ENCODE measurements at regions not wholly inside any gene's neighbourhood (a gene's known extent, or its start where the extent isn't known, plus 50 kb on each side); places are given as distances from the start of the nearest gene placed in this dataset.

DNA sequence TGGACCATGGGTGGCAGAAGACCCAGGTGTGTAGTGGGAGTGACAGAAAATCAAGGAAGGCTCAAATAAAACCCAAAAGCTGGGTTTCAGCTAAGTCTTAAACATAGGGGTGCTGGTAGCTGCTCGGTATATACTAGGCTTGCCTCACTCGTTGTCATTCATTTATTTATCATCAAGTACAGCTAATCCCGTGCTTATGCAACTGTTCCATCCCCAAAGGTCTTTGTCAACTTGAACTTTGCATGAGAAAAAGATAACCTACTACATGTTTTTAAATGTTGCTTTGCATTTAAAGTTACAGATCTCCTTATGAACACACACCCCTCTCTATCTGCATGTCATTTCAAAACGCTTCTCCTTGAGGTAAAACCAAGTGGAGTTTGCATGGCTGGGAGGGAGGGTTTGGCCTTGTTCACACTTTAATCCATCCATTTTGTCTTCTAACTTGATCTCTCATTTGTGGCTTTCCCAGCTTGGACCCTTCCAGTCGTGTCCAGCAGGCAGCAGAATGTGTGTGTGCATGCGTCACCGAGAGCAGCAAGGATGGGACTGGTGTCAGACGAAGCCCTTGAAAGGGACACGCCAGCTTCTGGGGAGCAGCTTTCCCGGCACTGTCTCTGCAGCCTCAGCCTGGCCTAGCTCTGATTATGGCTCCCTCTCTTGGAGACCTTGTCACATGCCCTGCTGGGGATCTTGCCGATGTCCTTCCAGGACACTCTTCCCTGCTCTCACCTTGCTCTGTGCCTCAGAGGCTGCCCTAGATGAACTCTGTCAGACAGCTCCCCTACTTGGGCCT is 133.5 kb downstream of the GADD45G start:
- no peak overlapping the region; the same call in 1 of the 2 replicates for H2BK12ac ChIP-seq (ENCODE audit: low read depth, low read length)
- H3K27me3 ChIP-seq (replicated peaks in 1 of 4; ENCODE audit: control insufficient read depth in 3 of 4, extremely low read depth in 1 of 4, insufficient read depth in 3 of 4, low read length in 3 of 4), result 0 out of 7 replicates have a peak, but pooled peaks cover 0 to 2% (median 0%) of the 10 kb centered on the region in 4 experiments
- H3K9ac ChIP-seq (replicated peaks in 1 of 4; ENCODE audit: extremely low read depth in 1 of 4, low read depth in 3 of 4, low read length in 3 of 4), result no peak overlapping the region
- H3K4ac ChIP-seq (replicated peaks; ENCODE audit: insufficient read length, low read depth, low read length), result no peak overlapping the region
- H3K14ac ChIP-seq (ENCODE audit: insufficient read length), result no peak overlapping the region
- no peak overlapping the region for H2AFZ ChIP-seq (ENCODE audit: low read length)
- peaks cover 0 to 7% (median 0%) of the 10 kb centered on the region in 4 experiments; a peak in 5 of 7 replicates for H3K4me1 ChIP-seq (replicated peaks in 1 of 4; ENCODE audit: control insufficient read depth in 3 of 4, insufficient read depth in 4 of 4, low read length in 3 of 4)
- no peak overlapping the region for H2BK20ac ChIP-seq (ENCODE audit: low read length)
- H3K27ac ChIP-seq (ENCODE audit: low read depth, low read length), result no peak overlapping the region
- no peaks in the 10 kb centered on the region for H3K79me2 ChIP-seq (ENCODE audit: control insufficient read depth in 1 of 2, insufficient read depth in 2 of 2, low read length in 2 of 2)
- H3K36me3 ChIP-seq (ENCODE audit: control insufficient read depth in 2 of 4, insufficient read depth in 4 of 4, low read length in 3 of 4), result no peaks in the 10 kb centered on the region
- no peak overlapping the region for H2BK15ac ChIP-seq (ENCODE audit: low read length)
- ChIA-PET CTCF (ENCODE audit: partially characterized antibody) (interaction anchor here (0.7 to 4.7 kb wide), 23 partner anchors 12 to 364 kb away, joined by 3 to 37 read pairs (median 3); partner anchors contain the start of gene GADD45G), POLR2A (ENCODE audit: partially characterized antibody) (interaction anchor here (0.7 to 1.4 kb wide), 4 partner anchors 9 to 136 kb away, joined by 3 to 4 read pairs (median 4); partner anchors contain the start of gene GADD45G)
- H3K56ac ChIP-seq (replicated peaks; ENCODE audit: insufficient read length, low read depth, low read length), result no peak overlapping the region
- H3K4me2 ChIP-seq (ENCODE audit: insufficient read depth in 1 of 2, low read depth in 2 of 2, low read length in 2 of 2), result no peak overlapping the region; a peak in 1 of 4 replicates
- H2BK120ac ChIP-seq (replicated peaks; ENCODE audit: low read depth, low read length), result no peak overlapping the region
- H2AK5ac ChIP-seq (ENCODE audit: low read depth, low read length), result no peak overlapping the region
- H4K5ac ChIP-seq (ENCODE audit: insufficient read length, low read depth, low read length), result no peak overlapping the region
- H3K9me3 ChIP-seq (ENCODE audit: insufficient read depth in 2 of 2, low read depth in 1 of 2, low read length in 1 of 2), result no peaks in the 10 kb centered on the region
- no peak overlapping the region; the same call in 1 of the 2 replicates for H3K18ac ChIP-seq (ENCODE audit: extremely low read depth, low read length)
- H3K4me3 ChIP-seq (ENCODE audit: extremely low read depth in 1 of 4, insufficient read depth in 2 of 4, low read depth in 3 of 4, low read length in 4 of 4), result no peak overlapping the region
- FAIRE-seq (no peak), DNase-seq (ENCODE audit: low read depth in 1 of 2, low spot score in 2 of 2) (no peak)
- H4K20me1 ChIP-seq (replicated peaks in 1 of 2; ENCODE audit: control insufficient read depth in 1 of 2, insufficient read depth in 2 of 2, low read length in 2 of 2), result no peaks in the 10 kb centered on the region
- no peaks in the 10 kb centered on the region for H3K79me1 ChIP-seq (ENCODE audit: low read depth, low read length)
- H4K8ac ChIP-seq (ENCODE audit: extremely low read depth, insufficient read depth, low read length), result no peak overlapping the region
- no peak overlapping the region for H4K91ac ChIP-seq (replicated peaks; ENCODE audit: insufficient read length, low read length)
- no peak overlapping the region for H3K23ac ChIP-seq (ENCODE audit: insufficient read length)
- no peaks in the 10 kb centered on the region for H3K23me2 ChIP-seq (ENCODE audit: low read depth, low read length)
- H2BK5ac ChIP-seq (ENCODE audit: low read depth, low read length), result no peak overlapping the region
- WGBS, 2 experiments (ENCODE audit: extremely low coverage in 1 of 2, insufficient coverage in 1 of 2, insufficient read length in 1 of 2, insufficient replicate concordance in 2 of 2, low coverage in 1 of 2, low lambda C conversion rate in 2 of 2, missing lambda C conversion rate in 1 of 2), result 78% methylated on average over 11 of the region's 11 CpGs; no CpG with 5 or more reads in 1 of the 2 experiments
- TF ChIP-seq, protein P1, sequence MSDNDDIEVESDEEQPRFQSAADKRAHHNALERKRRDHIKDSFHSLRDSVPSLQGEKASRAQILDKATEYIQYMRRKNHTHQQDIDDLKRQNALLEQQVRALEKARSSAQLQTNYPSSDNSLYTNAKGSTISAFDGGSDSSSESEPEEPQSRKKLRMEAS (IDR thresholded peaks at IDR 0.05), result peak; percentile 69
- no peak for TF ChIP-seq EZH2 (IDR thresholded peaks at IDR 0.05; ENCODE audit: low read depth, low read length, severe bottlenecking)
- TF ChIP-seq PHF8 (conservative IDR thresholded peaks at IDR 0.05; ENCODE audit: low read depth, low read length), result no peak
- no peak for TF ChIP-seq SIN3A (conservative IDR thresholded peaks at IDR 0.05 in 1 of 2, IDR thresholded peaks at IDR 0.05 in 1 of 2; ENCODE audit: low read depth in 1 of 2, low read length in 2 of 2)
- TF ChIP-seq, protein P2, sequence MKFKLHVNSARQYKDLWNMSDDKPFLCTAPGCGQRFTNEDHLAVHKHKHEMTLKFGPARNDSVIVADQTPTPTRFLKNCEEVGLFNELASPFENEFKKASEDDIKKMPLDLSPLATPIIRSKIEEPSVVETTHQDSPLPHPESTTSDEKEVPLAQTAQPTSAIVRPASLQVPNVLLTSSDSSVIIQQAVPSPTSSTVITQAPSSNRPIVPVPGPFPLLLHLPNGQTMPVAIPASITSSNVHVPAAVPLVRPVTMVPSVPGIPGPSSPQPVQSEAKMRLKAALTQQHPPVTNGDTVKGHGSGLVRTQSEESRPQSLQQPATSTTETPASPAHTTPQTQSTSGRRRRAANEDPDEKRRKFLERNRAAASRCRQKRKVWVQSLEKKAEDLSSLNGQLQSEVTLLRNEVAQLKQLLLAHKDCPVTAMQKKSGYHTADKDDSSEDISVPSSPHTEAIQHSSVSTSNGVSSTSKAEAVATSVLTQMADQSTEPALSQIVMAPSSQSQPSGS (IDR thresholded peaks at IDR 0.05; ENCODE audit: low read length), result no peak
- TF ChIP-seq KDM1A (IDR thresholded peaks at IDR 0.05; ENCODE audit: borderline replicate concordance, low read length), result no peak
- no peak for TF ChIP-seq KDM5A (IDR thresholded peaks at IDR 0.05; ENCODE audit: low read length)
- no peak for TF ChIP-seq SIX5 (IDR thresholded peaks at IDR 0.05; ENCODE audit: low read depth, low read length)
- no peak for TF ChIP-seq HDAC2 (IDR thresholded peaks at IDR 0.05; ENCODE audit: borderline replicate concordance in 1 of 2, low read depth in 2 of 2, low read length in 2 of 2)

Measured in H1 (cell line).